K562 (cell line): ENCODE measurements at regions not wholly inside any gene's neighbourhood (a gene's known extent, or its start where the extent isn't known, plus 50 kb on each side); places are given as distances from the start of the nearest gene placed in this dataset.

Experiments used
- ATAC-seq: fragments of 200-7000 bp; cut with Tn5 transposase; 3 replicates; pipeline ENCODE4 v1.9.1; 2020; ENCODE audit warnings: moderate library complexity
- BruUV-seq: library from RNA; stranded (reverse); fragments of 400-500 nt; replicated peaks from 2 replicates; lab custom pipeline; 2021; lab: Mats Ljungman, UMichigan
- CTCF ChIA-PET: fragments of 300-600 bp; formaldehyde crosslinking; extraction: SDS; loops from one replicate; lab custom pipeline; 2021; ENCODE audit warnings: low intra/inter-chr PET ratio; lab: Yijun Ruan, JAX
- POLR2A ChIA-PET: fragments of 300-600, 350-650 bp; sonication (Branson Sonifier 250); formaldehyde crosslinking; extraction: SDS; loops from one replicate; lab custom pipeline; 2021; ENCODE audit warnings: antibody characterized with exemption, inconsistent platforms; lab: Yijun Ruan, JAX
- DNase-seq, 4 experiments: peaks; one replicate each; pipeline versions ENCODE4 v3.0.0 to v3.0.0-alpha.2; 2011 to 2018; ENCODE audit warnings: low spot score in 3 of 4, mixed read lengths in 3 of 4; ENCODE audit errors: extremely low read depth in 1 of 4
- FAIRE-seq: peaks from 2 replicates; lab custom pipeline; 2011; peaks lifted over from hg19 to GRCh38; lab: Jason Lieb, UNC
- H2AFZ ChIP-seq: 2 replicates; pipeline ENCODE4 v1.6.0; 2011; ENCODE audit warnings: low read depth, low read length, control low read depth, inconsistent platforms
- H3K27ac ChIP-seq: fragments of 200-600 bp; 3 replicates; pipeline ENCODE4 v1.8.0; 2011; ENCODE audit warnings: low read depth, mild to moderate bottlenecking, control low read depth, inconsistent platforms, low read length, moderate library complexity, mixed read lengths; ENCODE audit errors: extremely low read depth
- H3K27me3 ChIP-seq, 2 experiments: fragments of 300-600 bp in 1 of 2; 2 replicates in 1 of 2; 3 replicates in 1 of 2; pipeline versions ENCODE4 v1.6.0 to v1.8.0; 2011; ENCODE audit warnings: inconsistent platforms in 2 of 2, low read length in 2 of 2, mild to moderate bottlenecking in 1 of 2, mixed read lengths in 1 of 2, moderate library complexity in 1 of 2; ENCODE audit not compliant: control insufficient read depth in 2 of 2, insufficient read depth in 2 of 2
- H3K36me3 ChIP-seq: fragments of 300-600 bp; 3 replicates; pipeline ENCODE4 v1.8.0; 2011; ENCODE audit warnings: mild to moderate bottlenecking, low read length, inconsistent platforms; ENCODE audit not compliant: control insufficient read depth, insufficient read depth
- H3K4me1 ChIP-seq, 2 experiments: fragments of 200-600 bp in 1 of 2; replicated peaks in 1 of 2; 2 replicates in 1 of 2; 3 replicates in 1 of 2; pipeline versions ENCODE4 v1.5.1 to v1.8.0; 2011; ENCODE audit warnings: inconsistent platforms in 2 of 2, low read length in 2 of 2, mild to moderate bottlenecking in 1 of 2, mixed read lengths in 1 of 2, moderate library complexity in 1 of 2; ENCODE audit not compliant: control insufficient read depth in 2 of 2, insufficient read depth in 2 of 2
- H3K4me2 ChIP-seq: 2 replicates; pipeline ENCODE4 v1.6.1; 2011; ENCODE audit warnings: low read length, control low read depth, inconsistent platforms, mixed read lengths; ENCODE audit not compliant: insufficient read depth
- H3K4me3 ChIP-seq: fragments of 200-600 bp; sonication (generic), shearing (Covaris generic); 2 replicates; pipeline ENCODE4 v1.5.1; 2016; ENCODE audit warnings: control low read depth, inconsistent platforms
- H3K79me2 ChIP-seq: fragments of 200-600 bp; 3 replicates; pipeline ENCODE4 v1.8.0; 2011; ENCODE audit warnings: low read length, inconsistent platforms; ENCODE audit not compliant: control insufficient read depth, insufficient read depth
- H3K9ac ChIP-seq, 2 experiments: 2 replicates each; pipeline versions ENCODE4 v1.6.0 to v1.6.1; 2011; ENCODE audit warnings: low read depth in 2 of 2, low read length in 2 of 2, control low read depth in 1 of 2, inconsistent platforms in 1 of 2, mild to moderate bottlenecking in 1 of 2, mixed read lengths in 1 of 2; ENCODE audit not compliant: insufficient read depth in 1 of 2
- H3K9me1 ChIP-seq: one replicate; pipeline ENCODE4 v1.6.0; 2011; ENCODE audit warnings: inconsistent platforms, mild to moderate bottlenecking, low read length, moderate library complexity; ENCODE audit not compliant: control insufficient read depth, insufficient read depth
- H3K9me3 ChIP-seq: replicated peaks from 2 replicates; pipeline ENCODE4 v1.5.1; 2011; ENCODE audit warnings: low read depth, low read length, inconsistent platforms; ENCODE audit not compliant: control insufficient read depth, insufficient read depth
- H4K20me1 ChIP-seq: replicated peaks from 2 replicates; pipeline ENCODE4 v1.6.1; 2011; ENCODE audit warnings: low read length, inconsistent platforms, mixed read lengths; ENCODE audit not compliant: control insufficient read depth, insufficient read depth
- GTF3C2 ChIP-seq: IDR thresholded peaks from 3 replicates; pipeline ENCODE4 v1.6.1; 2011; ENCODE audit warnings: borderline replicate concordance, mild to moderate bottlenecking, moderate library complexity; ENCODE audit not compliant: insufficient read length; ENCODE audit errors: extremely low read depth
- HNRNPH1 ChIP-seq: fragments of 200-400 bp; formaldehyde crosslinking; optimal IDR thresholded peaks from 2 replicates; pipeline ENCODE3; 2017; ENCODE audit warnings: low read depth, mild to moderate bottlenecking, low read length, moderate library complexity
- ILK ChIP-seq: fragments of 450-650 bp; IDR thresholded peaks from 2 replicates; pipeline ENCODE4 v1.6.1; 2016; ENCODE audit warnings: missing genetic modification characterization, low read depth, mild to moderate bottlenecking, missing compliant biosample characterization, moderate library complexity, borderline replicate concordance
- IRF2 ChIP-seq: sonication (generic); formaldehyde crosslinking; IDR thresholded peaks from 2 replicates; pipeline ENCODE4 v1.8.1; 2022; ENCODE audit warnings: mild to moderate bottlenecking, missing genetic modification reagents
- PRMT5 ChIP-seq: sonication (generic); formaldehyde crosslinking; IDR thresholded peaks from 2 replicates; pipeline ENCODE4 v1.5.0; 2020; ENCODE audit warnings: missing genetic modification reagents
- SAP30 ChIP-seq: fragments of 200-600 bp; sonication (generic); IDR thresholded peaks from 2 replicates; pipeline ENCODE4 v1.6.1; 2012; ENCODE audit warnings: borderline replicate concordance, low read depth, mild to moderate bottlenecking, moderate library complexity, low read length, control low read depth, inconsistent platforms; ENCODE audit not compliant: insufficient read depth, poor library complexity, severe bottlenecking
- SIN3A ChIP-seq, 2 experiments: fragments of 150-350 bp in 1 of 2; IDR thresholded peaks; 2 replicates each; pipeline ENCODE4 v1.6.1; 2011 to 2016; ENCODE audit warnings: borderline replicate concordance in 2 of 2, low read depth in 2 of 2, low read length in 2 of 2, mild to moderate bottlenecking in 2 of 2, moderate library complexity in 2 of 2; ENCODE audit not compliant: control insufficient read depth in 1 of 2
- TFAM ChIP-seq: fragments of 250-450 bp; sonication (Bioruptor Pico); conservative IDR thresholded peaks from 2 replicates; pipeline ENCODE4 v1.5.0; 2021; ENCODE audit warnings: mild to moderate bottlenecking, moderate library complexity
- WGBS: fragments of 100-300 bp; shearing (Covaris generic); methylation state at CpG from one replicate; pipeline ENCODE4 v1.1.6; 2016; ENCODE audit warnings: low coverage, mixed read lengths; ENCODE audit not compliant: insufficient coverage; ENCODE audit errors: missing lambda C conversion rate; 5-methylcytosine and 5-hydroxymethylcytosine counted together
- in situ Hi-C: fragments of 300-500 bp; cut with MboI; formaldehyde crosslinking; loops from 4 replicates; pipeline ENCODE4 v1.15.0; 2018; ENCODE audit warnings: inconsistent platforms, mixed read lengths
- intact Hi-C: fragments of 100-400 bp; cut with micrococcal nuclease; formaldehyde crosslinking; loops from 2 replicates; pipeline ENCODE4 v1.14.2; 2022
- TF ChIP-seq, protein P1 (sequence below): fragments of 450-650 bp; IDR thresholded peaks from 2 replicates; pipeline ENCODE4 v1.6.1; 2016; ENCODE audit warnings: missing biosample characterization, missing genetic modification characterization

GRCh38 chr6:14547284-14547998 is 429.9 kb downstream of the CD83 start:
- POLR2A ChIA-PET = no interaction called here
- H3K36me3 ChIP-seq = no peaks in the 10 kb centered on the region
- TF ChIP-seq SAP30 (no peak), IRF2 (no peak), GTF3C2 (no peak), SIN3A (IDR thresholded peaks at IDR 0.05; ENCODE audit: borderline replicate concordance in 2 of 2, control insufficient read depth in 1 of 2, low read depth in 2 of 2, low read length in 2 of 2) (no peak), TFAM (CRISPR knock-in tag) (no peak), PRMT5 (CRISPR knock-in tag) (no peak), ILK (tag) (no peak), HNRNPH1 (no peak)
- TF ChIP-seq, protein P1, sequence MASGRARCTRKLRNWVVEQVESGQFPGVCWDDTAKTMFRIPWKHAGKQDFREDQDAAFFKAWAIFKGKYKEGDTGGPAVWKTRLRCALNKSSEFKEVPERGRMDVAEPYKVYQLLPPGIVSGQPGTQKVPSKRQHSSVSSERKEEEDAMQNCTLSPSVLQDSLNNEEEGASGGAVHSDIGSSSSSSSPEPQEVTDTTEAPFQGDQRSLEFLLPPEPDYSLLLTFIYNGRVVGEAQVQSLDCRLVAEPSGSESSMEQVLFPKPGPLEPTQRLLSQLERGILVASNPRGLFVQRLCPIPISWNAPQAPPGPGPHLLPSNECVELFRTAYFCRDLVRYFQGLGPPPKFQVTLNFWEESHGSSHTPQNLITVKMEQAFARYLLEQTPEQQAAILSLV (tag) = no peak
- ATAC-seq (no peak), DNase-seq (no peak), FAIRE-seq (no peak)
- no peak overlapping the region for H3K4me3 ChIP-seq
- no peak overlapping the region for H3K27ac ChIP-seq
- no peak overlapping the region for H3K4me2 ChIP-seq
- H3K9ac ChIP-seq = no peak overlapping the region
- in situ Hi-C loops = no loop called here
- WGBS = 31% methylated on average over 6 of the region's 6 CpGs
- H3K27me3 ChIP-seq = peaks cover 0 to 14% of the 10 kb centered on the region in 2 experiments; a peak in 3 of 5 replicates
- H2AFZ ChIP-seq = no peak overlapping the region
- H3K4me1 ChIP-seq = no peaks in the 10 kb centered on the region; a peak in 1 of 5 replicates
- no TSS peak for BruUV-seq
- H4K20me1 ChIP-seq = no peaks in the 10 kb centered on the region
- CTCF ChIA-PET = no interaction called here
- H3K9me3 ChIP-seq = no peaks in the 10 kb centered on the region
- intact Hi-C loops = no loop called here
- no peaks in the 10 kb centered on the region for H3K9me1 ChIP-seq
- no peaks in the 10 kb centered on the region for H3K79me2 ChIP-seq
